ENCODE measurements at regions not wholly inside any gene's neighbourhood (a gene's known extent, or its start where the extent isn't known, plus 50 kb on each side); places are given as distances from the start of the nearest gene placed in this dataset.

- TF ChIP-seq, protein P1, sequence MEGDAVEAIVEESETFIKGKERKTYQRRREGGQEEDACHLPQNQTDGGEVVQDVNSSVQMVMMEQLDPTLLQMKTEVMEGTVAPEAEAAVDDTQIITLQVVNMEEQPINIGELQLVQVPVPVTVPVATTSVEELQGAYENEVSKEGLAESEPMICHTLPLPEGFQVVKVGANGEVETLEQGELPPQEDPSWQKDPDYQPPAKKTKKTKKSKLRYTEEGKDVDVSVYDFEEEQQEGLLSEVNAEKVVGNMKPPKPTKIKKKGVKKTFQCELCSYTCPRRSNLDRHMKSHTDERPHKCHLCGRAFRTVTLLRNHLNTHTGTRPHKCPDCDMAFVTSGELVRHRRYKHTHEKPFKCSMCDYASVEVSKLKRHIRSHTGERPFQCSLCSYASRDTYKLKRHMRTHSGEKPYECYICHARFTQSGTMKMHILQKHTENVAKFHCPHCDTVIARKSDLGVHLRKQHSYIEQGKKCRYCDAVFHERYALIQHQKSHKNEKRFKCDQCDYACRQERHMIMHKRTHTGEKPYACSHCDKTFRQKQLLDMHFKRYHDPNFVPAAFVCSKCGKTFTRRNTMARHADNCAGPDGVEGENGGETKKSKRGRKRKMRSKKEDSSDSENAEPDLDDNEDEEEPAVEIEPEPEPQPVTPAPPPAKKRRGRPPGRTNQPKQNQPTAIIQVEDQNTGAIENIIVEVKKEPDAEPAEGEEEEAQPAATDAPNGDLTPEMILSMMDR (IDR thresholded peaks at IDR 0.05): no peak
- TF ChIP-seq SMAD3 (CRISPR knock-in tag; IDR thresholded peaks at IDR 0.05; ENCODE audit: borderline replicate concordance) (no peak), CBFB (CRISPR knock-in tag; IDR thresholded peaks at IDR 0.05; ENCODE audit: low read depth) (no peak), JAZF1 (CRISPR knock-in tag; IDR thresholded peaks at IDR 0.05) (no peak), KAT7 (CRISPR knock-in tag; IDR thresholded peaks at IDR 0.05; ENCODE audit: borderline replicate concordance) (no peak), STAT6 (CRISPR knock-in tag; conservative IDR thresholded peaks at IDR 0.05; ENCODE audit: low read depth) (no peak), ZNF317 (CRISPR knock-in tag; IDR thresholded peaks at IDR 0.05; ENCODE audit: borderline replicate concordance, low read depth) (no peak), NFYB (CRISPR knock-in tag; conservative IDR thresholded peaks at IDR 0.05; ENCODE audit: low read depth) (no peak), MYBL2 (CRISPR knock-in tag; IDR thresholded peaks at IDR 0.05) (no peak), ZNF416 (CRISPR knock-in tag; IDR thresholded peaks at IDR 0.05) (no peak)
- TF ChIP-seq, protein P2, sequence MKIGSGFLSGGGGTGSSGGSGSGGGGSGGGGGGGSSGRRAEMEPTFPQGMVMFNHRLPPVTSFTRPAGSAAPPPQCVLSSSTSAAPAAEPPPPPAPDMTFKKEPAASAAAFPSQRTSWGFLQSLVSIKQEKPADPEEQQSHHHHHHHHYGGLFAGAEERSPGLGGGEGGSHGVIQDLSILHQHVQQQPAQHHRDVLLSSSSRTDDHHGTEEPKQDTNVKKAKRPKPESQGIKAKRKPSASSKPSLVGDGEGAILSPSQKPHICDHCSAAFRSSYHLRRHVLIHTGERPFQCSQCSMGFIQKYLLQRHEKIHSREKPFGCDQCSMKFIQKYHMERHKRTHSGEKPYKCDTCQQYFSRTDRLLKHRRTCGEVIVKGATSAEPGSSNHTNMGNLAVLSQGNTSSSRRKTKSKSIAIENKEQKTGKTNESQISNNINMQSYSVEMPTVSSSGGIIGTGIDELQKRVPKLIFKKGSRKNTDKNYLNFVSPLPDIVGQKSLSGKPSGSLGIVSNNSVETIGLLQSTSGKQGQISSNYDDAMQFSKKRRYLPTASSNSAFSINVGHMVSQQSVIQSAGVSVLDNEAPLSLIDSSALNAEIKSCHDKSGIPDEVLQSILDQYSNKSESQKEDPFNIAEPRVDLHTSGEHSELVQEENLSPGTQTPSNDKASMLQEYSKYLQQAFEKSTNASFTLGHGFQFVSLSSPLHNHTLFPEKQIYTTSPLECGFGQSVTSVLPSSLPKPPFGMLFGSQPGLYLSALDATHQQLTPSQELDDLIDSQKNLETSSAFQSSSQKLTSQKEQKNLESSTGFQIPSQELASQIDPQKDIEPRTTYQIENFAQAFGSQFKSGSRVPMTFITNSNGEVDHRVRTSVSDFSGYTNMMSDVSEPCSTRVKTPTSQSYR (CRISPR knock-in tag; IDR thresholded peaks at IDR 0.05): no peak
- TF ChIP-seq, protein P3, sequence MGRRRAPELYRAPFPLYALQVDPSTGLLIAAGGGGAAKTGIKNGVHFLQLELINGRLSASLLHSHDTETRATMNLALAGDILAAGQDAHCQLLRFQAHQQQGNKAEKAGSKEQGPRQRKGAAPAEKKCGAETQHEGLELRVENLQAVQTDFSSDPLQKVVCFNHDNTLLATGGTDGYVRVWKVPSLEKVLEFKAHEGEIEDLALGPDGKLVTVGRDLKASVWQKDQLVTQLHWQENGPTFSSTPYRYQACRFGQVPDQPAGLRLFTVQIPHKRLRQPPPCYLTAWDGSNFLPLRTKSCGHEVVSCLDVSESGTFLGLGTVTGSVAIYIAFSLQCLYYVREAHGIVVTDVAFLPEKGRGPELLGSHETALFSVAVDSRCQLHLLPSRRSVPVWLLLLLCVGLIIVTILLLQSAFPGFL (CRISPR knock-in tag; IDR thresholded peaks at IDR 0.05; ENCODE audit: borderline replicate concordance): no peak
Observed at GRCh38 chr11:127138613-127139012, 138.0 kb upstream of the KIRREL3 start.

Data from WTC11 (cell line).